Cardiac muscle cell (in vitro differentiated cells and primary cell): ENCODE measurements at regions not wholly inside any gene's neighbourhood (a gene's known extent, or its start where the extent isn't known, plus 50 kb on each side); places are given as distances from the start of the nearest gene placed in this dataset.
"Not testable (repeated sequence)": the region's sequence is repeated elsewhere in the genome, so short reads cannot be mapped to it uniquely, and the experiment has no call there.

Experiments used
- DNase-seq, 2 donors: peaks; one replicate each; pipeline versions ENCODE4 v3.0.0 to v3.0.0-alpha.2; 2010 to 2017; ENCODE audit warnings: low read depth in 1 of 2, low spot score in 1 of 2
- H3K27ac ChIP-seq: fragments of 200-600 bp; sonication (generic); 2 replicates; pipeline ENCODE4 v1.5.1; 2016
- H3K27me3 ChIP-seq: fragments of 200-600 bp; sonication (generic); 2 replicates; pipeline ENCODE4 v1.6.0; 2016; ENCODE audit warnings: control low read depth
- H3K36me3 ChIP-seq: fragments of 200-600 bp; sonication (generic); 2 replicates; pipeline ENCODE4 v1.5.1; 2016; ENCODE audit warnings: control low read depth
- H3K4me1 ChIP-seq: fragments of 200-600 bp; sonication (generic); 2 replicates; pipeline ENCODE4 v1.8.1; 2017; ENCODE audit warnings: low read depth, mild to moderate bottlenecking, mixed run types
- H3K4me3 ChIP-seq: fragments of 200-600 bp; sonication (generic); 2 replicates; pipeline ENCODE4 v1.5.1; 2016; ENCODE audit warnings: mild to moderate bottlenecking
- H3K9me3 ChIP-seq: fragments of 200-600 bp; sonication (generic); 2 replicates; pipeline ENCODE4 v1.5.1; 2017; ENCODE audit warnings: low read depth, mild to moderate bottlenecking, control low read depth
- CTCF ChIP-seq: IDR thresholded peaks from 2 replicates; pipeline ENCODE4 v1.5.1; 2012; ENCODE audit warnings: low read depth, mild to moderate bottlenecking, low read length

- DNase-seq: no peak
- H3K27ac ChIP-seq: no peak overlapping the region
- H3K4me3 ChIP-seq: no peak overlapping the region
These were observed 97.8 kb downstream of the HFE start for GRCh38 chr6:26185004-26185403.

GRCh38 chr6:26185802-26186201 is 98.6 kb downstream of the HFE start:
- Histone ChIP-seq H3K9me3 (no peaks in the 10 kb centered on the region), H3K4me3 (no peak overlapping the region), H3K27me3 (no peaks in the 10 kb centered on the region), H3K36me3 (no peaks in the 10 kb centered on the region), H3K4me1 (peaks cover 6% of the 10 kb centered on the region), H3K27ac (no peak overlapping the region)
- DNase-seq: no peak
- no peak for TF ChIP-seq CTCF

More at GRCh38 chr6:26185004-26185403, 97.8 kb downstream of the HFE start:
- Histone ChIP-seq H3K36me3 (no peaks in the 10 kb centered on the region), H3K4me1 (peaks cover 6% of the 10 kb centered on the region), H3K9me3 (no peaks in the 10 kb centered on the region), H3K27me3 (no peaks in the 10 kb centered on the region)
- TF ChIP-seq CTCF: no peak

GRCh38 chr6:26186652-26187051 is 99.4 kb downstream of the HFE start:
- no peak for DNase-seq
- H3K4me1 ChIP-seq: peaks cover 6% of the 10 kb centered on the region
- H3K4me3 ChIP-seq: no peak overlapping the region
- no peaks in the 10 kb centered on the region for H3K9me3 ChIP-seq
- TF ChIP-seq CTCF: no peak
- H3K27me3 ChIP-seq: no peaks in the 10 kb centered on the region
- H3K36me3 ChIP-seq: no peaks in the 10 kb centered on the region
- no peak overlapping the region for H3K27ac ChIP-seq

- no peak overlapping the region for H3K4me3 ChIP-seq
- H3K27me3 ChIP-seq: no peaks in the 10 kb centered on the region
- H3K4me1 ChIP-seq: peaks cover 6% of the 10 kb centered on the region
- no peak for DNase-seq
- no peaks in the 10 kb centered on the region for H3K9me3 ChIP-seq
- H3K27ac ChIP-seq: no peak overlapping the region
- no peak for TF ChIP-seq CTCF
- no peaks in the 10 kb centered on the region for H3K36me3 ChIP-seq
These were observed 100.1 kb downstream of the HFE start for GRCh38 chr6:26187292-26187691.

GRCh38 chr6:26187981-26188635 is 100.9 kb downstream of the HFE start:
- H3K27me3 ChIP-seq: no peaks in the 10 kb centered on the region
- H3K27ac ChIP-seq: peak overlapping the region; percentile 76
- peaks cover 6% of the 10 kb centered on the region for H3K4me1 ChIP-seq
- H3K36me3 ChIP-seq: no peaks in the 10 kb centered on the region
- no peak for TF ChIP-seq CTCF
- DNase-seq: peak; percentile 21 to 63
- H3K4me3 ChIP-seq: peak overlapping the region; percentile 41
- no peaks in the 10 kb centered on the region for H3K9me3 ChIP-seq

GRCh38 chr6:26191512-26191911 is 104.3 kb downstream of the HFE start:
- not testable (repeated sequence) for H3K9me3 ChIP-seq, H3K27me3 ChIP-seq, H3K27ac ChIP-seq, H3K36me3 ChIP-seq, H3K4me3 ChIP-seq, DNase-seq
- peaks cover 10% of the 10 kb centered on the region for H3K4me1 ChIP-seq
